ENCODE measurements at regions not wholly inside any gene's neighbourhood (a gene's known extent, or its start where the extent isn't known, plus 50 kb on each side); places are given as distances from the start of the nearest gene placed in this dataset.

- TF ChIP-seq SMC3 (IDR thresholded peaks at IDR 0.05; ENCODE audit: low read depth, low read length): no peak
- no peak for TF ChIP-seq CTCF (IDR thresholded peaks at IDR 0.05)
- no peak for TF ChIP-seq RFX5 (IDR thresholded peaks at IDR 0.05; ENCODE audit: low read length)
- no peak for TF ChIP-seq GABPA (IDR thresholded peaks at IDR 0.05; ENCODE audit: low read depth)
- TF ChIP-seq MXI1 (IDR thresholded peaks at IDR 0.05; ENCODE audit: low read depth, low read length): no peak
Measured at GRCh38 chr16:51012396-51012795, 138.7 kb downstream of the SALL1 start (continued).

GRCh38 chr16:51010817-51011216, 140.3 kb downstream of the SALL1 start:
- TF ChIP-seq CHD2 (IDR thresholded peaks at IDR 0.05; ENCODE audit: low read length, partially characterized antibody) (no peak), IRF3 (IDR thresholded peaks at IDR 0.05; ENCODE audit: low read depth, low read length) (no peak)
- Histone ChIP-seq H3K27ac (ENCODE audit: low read depth in 2 of 2, low read length in 1 of 2) (no peak overlapping the region), H3K4me3 (ENCODE audit: low read depth in 2 of 2, low read length in 1 of 2) (no peak overlapping the region), H3K4me1 (ENCODE audit: control insufficient read depth in 1 of 2, insufficient read depth in 2 of 2, low read depth in 1 of 2, low read length in 1 of 2) (no peaks in the 10 kb centered on the region), H3K9me2 (no peaks in the 10 kb centered on the region), H3K9me3 (no peaks in the 10 kb centered on the region), H3K79me2 (ENCODE audit: insufficient read depth) (no peaks in the 10 kb centered on the region), H2AFZ (ENCODE audit: low read depth) (no peak overlapping the region), H3F3A (replicated peaks; ENCODE audit: insufficient read depth) (no peaks in the 10 kb centered on the region), H3K36me3 (replicated peaks in 1 of 2; ENCODE audit: control insufficient read depth in 1 of 2, insufficient read depth in 2 of 2, low read length in 1 of 2) (no peaks in the 10 kb centered on the region), H3K9ac (no peak overlapping the region), H4K20me1 (ENCODE audit: insufficient read depth) (no peaks in the 10 kb centered on the region), H3K4me2 (no peak overlapping the region), H3K27me3 (ENCODE audit: insufficient read depth) (no peaks in the 10 kb centered on the region)
- WGBS (ENCODE audit: low lambda C conversion rate): 19% methylated on average over 4 of the region's 4 CpGs
- ChIA-PET CTCF (interaction anchor here (1.4 kb wide), 1 partner anchor 45 kb away, joined by 3 read pairs; no protein-coding TSS in a partner anchor), POLR2A (no interaction called here)
- DNase-seq: no peak

GRCh38 chr16:51009813-51010212, 141.3 kb downstream of the SALL1 start:
- DNase-seq: no peak
- H3K27ac ChIP-seq (ENCODE audit: low read depth in 2 of 2, low read length in 1 of 2): no peak overlapping the region
- H2AFZ ChIP-seq (ENCODE audit: low read depth): no peak overlapping the region
- CTCF ChIA-PET: no interaction called here
- H3K4me3 ChIP-seq (ENCODE audit: low read depth in 2 of 2, low read length in 1 of 2): no peak overlapping the region
- no peak overlapping the region for H3K4me2 ChIP-seq
- H3K9me2 ChIP-seq: no peaks in the 10 kb centered on the region
- POLR2A ChIA-PET: no interaction called here
- H3K79me2 ChIP-seq (ENCODE audit: insufficient read depth): no peaks in the 10 kb centered on the region
- no peak overlapping the region for H3K9ac ChIP-seq
- no peaks in the 10 kb centered on the region for H3F3A ChIP-seq (replicated peaks; ENCODE audit: insufficient read depth)
- no peaks in the 10 kb centered on the region for H3K9me3 ChIP-seq
- H3K27me3 ChIP-seq (ENCODE audit: insufficient read depth): no peaks in the 10 kb centered on the region
- H4K20me1 ChIP-seq (ENCODE audit: insufficient read depth): no peaks in the 10 kb centered on the region
- no peaks in the 10 kb centered on the region for H3K36me3 ChIP-seq (replicated peaks in 1 of 2; ENCODE audit: control insufficient read depth in 1 of 2, insufficient read depth in 2 of 2, low read length in 1 of 2)
- H3K4me1 ChIP-seq (ENCODE audit: control insufficient read depth in 1 of 2, insufficient read depth in 2 of 2, low read depth in 1 of 2, low read length in 1 of 2): no peaks in the 10 kb centered on the region
- no peak for TF ChIP-seq NRF1 (IDR thresholded peaks at IDR 0.05; ENCODE audit: low read depth, low read length)
- TF ChIP-seq TCF12 (IDR thresholded peaks at IDR 0.05): no peak
- TF ChIP-seq ZBTB33 (IDR thresholded peaks at IDR 0.05; ENCODE audit: borderline replicate concordance, low read depth): no peak
- TF ChIP-seq GABPA (IDR thresholded peaks at IDR 0.05; ENCODE audit: low read depth): no peak
- no peak for TF ChIP-seq FOSL2 (IDR thresholded peaks at IDR 0.05; ENCODE audit: borderline replicate concordance, low read depth)
- TF ChIP-seq TAF1 (IDR thresholded peaks at IDR 0.05; ENCODE audit: borderline replicate concordance, low read depth, low read length): no peak
- TF ChIP-seq RCOR1 (IDR thresholded peaks at IDR 0.05; ENCODE audit: low read length): no peak
- no peak for TF ChIP-seq FOXJ3 (CRISPR knock-in tag; IDR thresholded peaks at IDR 0.05)
- TF ChIP-seq MAX (IDR thresholded peaks at IDR 0.05; ENCODE audit: low read depth): no peak
- no peak for TF ChIP-seq MXI1 (IDR thresholded peaks at IDR 0.05; ENCODE audit: low read depth, low read length)
- no peak for TF ChIP-seq RFX5 (IDR thresholded peaks at IDR 0.05; ENCODE audit: low read length)
- TF ChIP-seq IRF3 (IDR thresholded peaks at IDR 0.05; ENCODE audit: low read depth, low read length): no peak
- no peak for TF ChIP-seq USF2 (IDR thresholded peaks at IDR 0.05; ENCODE audit: borderline replicate concordance, low read depth, low read length)

All from SK-N-SH (cell line).